ENCODE measurements at regions not wholly inside any gene's neighbourhood (a gene's known extent, or its start where the extent isn't known, plus 50 kb on each side); places are given as distances from the start of the nearest gene placed in this dataset.

DNA sequence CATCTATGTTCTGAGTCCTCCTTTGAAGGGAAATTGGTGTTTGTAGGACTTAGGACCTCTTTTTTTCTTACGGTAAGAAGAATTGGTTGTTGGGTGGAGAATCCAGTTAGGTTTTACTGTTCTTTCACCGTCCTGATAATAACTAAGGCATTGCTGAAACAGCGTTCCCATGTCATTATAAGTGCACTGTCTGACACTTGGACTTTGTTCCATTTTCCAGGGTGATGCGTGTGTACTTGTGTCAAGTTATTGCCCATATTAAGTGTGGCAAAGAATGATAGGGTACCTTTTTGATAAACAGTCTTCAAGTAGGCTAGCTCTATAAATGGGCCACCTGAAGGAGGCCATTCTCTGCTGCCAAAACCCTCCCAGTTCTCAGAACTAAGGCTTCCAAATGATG lies 119.7 kb downstream of the AASDH start:
- TF ChIP-seq, protein P1, sequence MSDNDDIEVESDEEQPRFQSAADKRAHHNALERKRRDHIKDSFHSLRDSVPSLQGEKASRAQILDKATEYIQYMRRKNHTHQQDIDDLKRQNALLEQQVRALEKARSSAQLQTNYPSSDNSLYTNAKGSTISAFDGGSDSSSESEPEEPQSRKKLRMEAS (IDR thresholded peaks at IDR 0.05; ENCODE audit: low read depth, low read length): no peak
- TF ChIP-seq POLR2A (IDR thresholded peaks at IDR 0.05; ENCODE audit: extremely low read depth, insufficient read length): no peak
